RPMI7951 (cell line): ENCODE measurements at regions not wholly inside any gene's neighbourhood (a gene's known extent, or its start where the extent isn't known, plus 50 kb on each side); places are given as distances from the start of the nearest gene placed in this dataset.
A peak's percentile ranks its signal among the peaks of the same experiment; 100 is the strongest.

ENCODE experiments used
- DNase-seq: peaks from one replicate; pipeline ENCODE4 v3.0.0-alpha.2; 2012; ENCODE audit warnings: low read depth

GRCh38 chr3:127399154-127399553, 111.3 kb upstream of the PRR20G start:
- DNase-seq, result no peak

GRCh38 chr3:127396473-127396872, 108.6 kb upstream of the PRR20G start:
- no peak for DNase-seq

- no peak for DNase-seq
Measured at GRCh38 chr3:127395663-127396355, 108.0 kb upstream of the PRR20G start.

- no peak for DNase-seq
Measured at GRCh38 chr3:127394984-127395662, 107.3 kb upstream of the PRR20G start.

GRCh38 chr3:127394031-127394430, 106.2 kb upstream of the PRR20G start:
- DNase-seq, result no peak

- no peak for DNase-seq
Measured at GRCh38 chr3:127393131-127393820, 105.4 kb upstream of the PRR20G start.

- no peak for DNase-seq
Measured at GRCh38 chr3:127392156-127392490, 104.3 kb upstream of the PRR20G start.

GRCh38 chr3:127391436-127392155, 103.8 kb upstream of the PRR20G start:
- DNase-seq, result no peak

GRCh38 chr3:127390365-127391025, 102.6 kb upstream of the PRR20G start:
- DNase-seq, result no peak

- DNase-seq, result no peak
Measured at GRCh38 chr3:127389913-127390312, 102.1 kb upstream of the PRR20G start.

- peak; percentile 62 for DNase-seq
Measured at GRCh38 chr3:127389420-127389819, 101.6 kb upstream of the PRR20G start.

GRCh38 chr3:127388427-127388826, 100.6 kb upstream of the PRR20G start:
- DNase-seq, result no peak

- DNase-seq, result no peak
Measured at GRCh38 chr3:127387556-127388153, 99.8 kb upstream of the PRR20G start.

- DNase-seq, result no peak
Measured at GRCh38 chr3:127387119-127387518, 99.3 kb upstream of the PRR20G start.

GRCh38 chr3:127386490-127386889, 98.6 kb upstream of the PRR20G start:
- DNase-seq, result no peak

GRCh38 chr3:127385540-127385870, 97.7 kb upstream of the PRR20G start:
- no peak for DNase-seq

GRCh38 chr3:127384717-127385539, 97.1 kb upstream of the PRR20G start:
- DNase-seq, result no peak

- no peak for DNase-seq
Measured at GRCh38 chr3:127383656-127384179, 95.9 kb upstream of the PRR20G start.

- no peak for DNase-seq
Measured at GRCh38 chr3:127377801-127378655, 90.2 kb upstream of the PRR20G start.
